Effector CD8-positive, alpha-beta T cell (primary cell): ENCODE measurements at regions not wholly inside any gene's neighbourhood (a gene's known extent, or its start where the extent isn't known, plus 50 kb on each side); places are given as distances from the start of the nearest gene placed in this dataset.

ENCODE experiments used
- DNase-seq: peaks from one replicate; lab custom pipeline; 2025; lab: John Stamatoyannopoulos, UW

DNA sequence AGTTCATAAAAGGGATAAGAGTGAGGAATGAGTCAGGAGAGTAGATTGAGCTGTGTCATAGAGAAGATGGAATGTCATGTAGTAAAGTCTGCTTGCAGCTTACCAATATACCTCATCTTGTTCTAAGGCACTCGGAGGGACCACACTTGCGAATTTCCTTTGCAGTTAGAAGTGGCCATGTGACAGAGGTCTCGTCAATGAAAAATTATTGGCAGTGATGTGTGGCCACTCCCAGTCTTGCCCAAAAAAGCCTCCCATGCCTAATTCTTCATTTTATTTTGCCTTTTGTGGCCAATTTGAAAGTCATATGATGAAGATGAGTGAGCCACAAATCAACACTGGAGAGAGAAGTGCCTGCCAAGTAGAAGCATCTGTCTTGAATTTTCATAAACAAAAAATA, 465.6 kb upstream of the ZNF385D start:
- DNase-seq, result no peak

DNA sequence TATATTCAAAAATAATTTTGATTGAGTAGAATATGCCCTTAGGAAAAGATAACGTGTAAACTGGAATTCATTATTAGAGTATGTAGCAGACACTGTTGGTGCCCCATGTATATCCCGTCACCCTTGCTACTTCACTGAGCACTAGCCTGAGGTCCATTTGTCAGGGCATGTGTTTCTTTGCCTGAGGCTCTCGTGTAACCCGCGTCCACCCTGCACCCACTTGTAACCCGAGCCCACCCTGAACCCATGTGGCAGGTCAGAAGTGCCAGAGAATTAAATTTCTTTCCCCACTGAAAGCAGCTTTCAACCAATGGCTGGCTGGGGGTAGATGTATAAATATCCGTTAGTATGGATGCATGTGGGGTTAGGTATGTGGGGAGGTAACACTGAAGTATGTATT, 474.2 kb upstream of the ZNF385D start:
- no peak for DNase-seq

DNA sequence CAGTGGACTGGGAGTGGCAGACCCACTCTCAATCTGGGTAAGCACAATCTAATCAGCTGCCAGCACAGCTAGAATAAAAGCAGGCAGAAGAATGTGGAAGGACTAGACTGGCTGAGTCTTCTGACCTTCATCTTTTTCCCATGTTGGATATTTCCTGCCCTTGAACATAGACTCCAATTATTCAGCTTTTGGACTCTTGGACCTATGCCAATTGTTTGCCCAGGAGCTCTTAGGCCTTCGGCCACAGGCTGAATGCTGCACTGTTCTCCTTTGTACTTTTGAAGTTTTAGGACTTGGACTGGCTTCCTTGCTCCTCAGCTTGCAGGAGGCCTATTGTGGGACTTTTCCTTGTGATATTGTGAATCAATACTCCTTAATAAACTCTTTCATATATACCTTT, 477.7 kb upstream of the ZNF385D start:
- DNase-seq, result no peak

DNA sequence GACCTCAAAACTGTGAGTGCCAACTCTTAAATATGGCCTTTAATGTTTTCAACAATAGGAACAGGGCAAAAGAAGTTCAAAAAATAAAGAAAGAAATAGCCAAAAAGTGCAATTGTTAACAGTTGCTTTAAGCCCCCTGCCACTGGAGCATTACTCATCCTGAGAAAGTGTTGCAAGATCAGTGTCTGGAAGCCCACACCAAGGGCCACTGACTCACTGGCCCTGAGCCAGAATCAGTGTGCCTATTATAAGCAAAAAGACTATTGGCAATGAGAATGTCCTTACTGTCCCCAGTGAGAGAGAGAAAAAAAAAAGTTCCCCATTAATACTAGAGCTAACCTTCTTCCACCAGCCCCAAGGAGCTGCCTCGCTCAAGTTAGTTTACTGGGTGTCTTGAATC, 480.1 kb upstream of the ZNF385D start:
- no peak for DNase-seq

DNA sequence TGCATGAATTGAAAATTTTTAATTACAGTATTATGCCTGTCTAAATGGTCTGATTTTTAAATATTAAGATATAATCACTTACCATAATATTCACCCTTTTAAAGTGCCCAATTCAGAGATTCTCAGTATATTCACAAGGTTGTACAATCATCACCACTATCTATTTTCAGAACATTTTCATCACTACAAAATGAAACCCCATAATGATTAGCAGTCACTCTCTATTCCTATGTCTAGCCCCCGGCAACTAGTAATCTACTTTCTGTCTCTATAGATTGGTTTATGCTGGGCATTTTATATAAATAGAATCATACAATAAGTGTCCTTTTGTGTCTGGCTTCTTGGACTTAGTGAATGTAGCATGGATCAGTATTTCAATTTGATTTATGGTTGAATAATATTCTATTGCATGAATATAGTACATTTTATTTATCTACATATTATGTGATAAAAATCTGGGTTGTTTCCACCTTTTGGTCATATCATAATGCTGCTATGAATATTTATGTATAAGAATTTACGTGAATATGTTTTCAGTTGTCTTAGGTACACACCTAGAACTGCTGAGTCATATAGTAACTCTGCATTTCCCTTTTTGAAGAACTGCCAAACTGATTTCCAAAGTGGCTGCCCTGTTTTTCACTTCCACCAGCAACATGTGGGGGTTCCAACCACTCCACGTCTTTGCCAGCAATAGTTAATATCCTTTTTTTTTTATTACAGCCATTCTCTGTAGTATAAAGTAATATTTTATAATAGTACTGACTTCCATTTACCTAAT, 485.7 kb upstream of the ZNF385D start:
- no peak for DNase-seq

DNA sequence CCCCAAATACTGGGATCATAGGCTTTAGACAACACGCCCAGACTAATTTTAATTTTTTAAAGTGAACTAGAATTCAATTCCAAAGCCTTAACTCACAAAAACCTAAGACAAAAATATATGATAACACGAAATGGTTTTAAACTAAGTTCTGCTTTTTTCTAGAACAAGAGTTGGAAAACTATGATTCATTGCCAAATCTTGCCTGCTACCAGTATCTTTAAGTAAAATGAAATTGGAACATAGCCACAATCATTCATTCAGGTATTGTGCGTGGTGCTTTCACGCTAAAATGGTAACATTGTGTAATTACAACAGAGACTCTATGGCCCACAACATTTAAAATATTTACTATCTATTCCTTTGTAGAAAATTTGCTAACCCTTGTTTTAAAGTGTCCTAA, 488.0 kb upstream of the ZNF385D start:
- no peak for DNase-seq

DNA sequence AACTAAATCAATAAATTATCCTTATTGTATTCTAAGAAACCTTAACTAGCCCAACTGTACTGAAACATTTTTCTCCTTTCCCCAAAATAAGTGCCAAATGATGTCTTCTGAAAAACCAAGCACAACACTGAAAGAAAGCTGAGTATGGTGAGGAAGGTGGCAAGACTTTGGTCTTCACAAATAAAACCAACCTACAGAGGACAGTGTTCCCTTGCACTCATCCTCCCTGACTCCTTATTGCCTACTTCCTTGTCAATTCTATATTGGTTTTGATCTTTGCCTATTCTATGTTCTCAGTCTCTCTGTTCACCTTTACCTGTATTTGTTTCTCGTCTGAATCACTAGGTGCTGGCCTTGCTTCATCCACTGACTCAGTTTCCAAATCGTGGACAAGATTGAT, 490.1 kb upstream of the ZNF385D start:
- no peak for DNase-seq

DNA sequence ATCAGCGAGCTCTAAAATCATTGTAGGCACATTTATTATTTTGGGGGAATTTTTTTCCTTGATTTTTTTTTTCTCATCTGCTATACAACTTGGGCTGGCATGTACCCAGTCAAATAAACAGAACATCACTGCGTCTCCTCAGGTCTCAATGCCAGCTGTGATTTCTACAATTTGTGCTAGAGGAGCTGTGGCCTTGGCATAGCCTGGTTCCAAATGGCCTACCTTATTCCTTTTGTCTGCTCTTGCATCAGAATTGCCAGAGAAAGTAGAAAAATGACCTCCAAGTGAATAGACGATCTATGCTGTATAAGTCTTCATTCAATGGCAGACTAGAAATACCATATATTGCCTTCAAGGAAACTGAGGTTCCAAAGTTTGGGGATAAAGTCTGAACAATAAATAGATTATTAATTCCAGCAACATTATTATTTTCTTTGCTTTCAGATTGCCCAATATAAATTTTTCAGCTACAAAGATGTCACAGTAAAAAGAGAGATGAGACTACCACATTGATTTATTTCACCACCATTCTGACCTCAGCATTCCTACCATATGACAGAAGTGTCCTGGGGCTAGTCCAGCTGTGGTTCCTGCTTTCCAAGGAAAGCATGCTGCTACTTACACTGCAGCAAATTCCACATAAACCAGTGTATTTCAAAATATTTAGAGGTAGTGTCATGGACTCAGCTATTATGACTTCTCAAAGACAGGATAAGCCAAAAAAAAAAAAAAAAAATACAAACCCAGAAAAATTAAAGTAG, 493.9 kb upstream of the ZNF385D start:
- no peak for DNase-seq

DNA sequence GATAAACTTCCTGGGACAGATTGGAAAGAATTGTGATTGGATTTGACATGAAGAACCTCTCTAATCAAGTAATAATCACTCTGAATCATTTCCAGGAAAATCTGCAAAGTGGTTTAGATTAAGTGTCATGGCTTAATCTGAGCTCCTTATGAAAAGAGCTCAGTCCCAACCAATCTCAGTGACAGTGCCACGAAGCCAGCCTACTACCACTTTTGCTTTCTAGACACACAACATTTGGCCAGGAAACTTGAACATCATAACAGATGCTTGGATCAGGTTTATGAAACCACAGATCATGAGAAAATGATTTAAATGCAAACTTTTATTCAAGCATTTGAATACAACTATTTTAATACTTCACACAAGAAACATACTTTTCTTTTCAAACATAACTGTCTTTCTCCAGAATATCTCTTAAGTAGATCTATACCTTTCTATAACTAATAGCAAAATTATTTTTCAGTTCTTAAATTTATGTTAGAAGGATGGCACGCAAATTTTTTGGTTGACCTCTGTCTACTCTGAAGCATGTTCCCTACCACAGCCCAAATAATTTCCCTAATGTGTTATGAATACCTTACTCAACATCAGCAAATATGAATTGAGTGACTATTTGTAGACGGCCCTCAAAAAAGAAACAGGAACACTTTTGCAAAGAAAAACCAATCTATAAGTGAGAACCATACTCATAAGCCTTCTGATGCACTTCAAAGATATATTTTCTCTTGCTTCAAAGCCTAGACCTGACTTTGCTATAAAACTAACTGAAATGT, 495.0 kb upstream of the ZNF385D start:
- DNase-seq, result no peak

DNA sequence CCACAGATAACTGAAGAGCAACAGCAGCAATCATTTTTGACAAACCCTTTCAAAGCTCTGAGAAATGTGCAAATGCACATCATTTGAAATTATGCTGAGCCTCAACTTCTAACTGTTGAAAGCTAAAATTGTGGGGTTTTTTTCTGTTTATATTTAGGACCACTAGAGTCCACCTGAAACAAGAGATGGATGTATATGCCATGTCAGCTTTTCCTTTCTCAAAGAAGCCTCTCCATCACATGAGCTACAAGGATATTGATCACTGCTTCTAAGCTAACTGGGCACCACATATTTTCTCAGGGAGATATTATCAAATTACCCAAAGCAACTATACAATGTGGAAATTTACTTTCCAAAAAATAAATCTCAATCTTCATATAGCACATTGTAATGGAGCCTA, 498.6 kb upstream of the ZNF385D start:
- no peak for DNase-seq

DNA sequence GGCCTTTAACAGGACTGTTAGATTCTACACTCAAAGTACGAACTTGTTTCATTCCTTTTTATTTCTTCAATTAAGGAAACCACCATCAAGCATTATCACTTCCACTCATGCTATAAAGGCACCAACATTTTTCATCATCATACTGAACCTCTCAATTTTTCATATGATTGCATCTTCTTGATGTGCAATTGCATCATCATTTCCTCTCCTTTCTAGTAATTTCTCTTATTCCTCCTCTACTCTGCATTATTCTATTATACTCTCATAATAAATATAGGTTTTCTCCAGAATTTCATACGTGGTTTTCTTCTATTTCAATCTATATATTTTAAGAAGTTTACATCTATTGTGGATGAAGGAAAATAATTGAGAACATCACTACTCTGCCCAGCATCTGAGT, 506.2 kb upstream of the ZNF385D start:
- DNase-seq, result no peak

DNA sequence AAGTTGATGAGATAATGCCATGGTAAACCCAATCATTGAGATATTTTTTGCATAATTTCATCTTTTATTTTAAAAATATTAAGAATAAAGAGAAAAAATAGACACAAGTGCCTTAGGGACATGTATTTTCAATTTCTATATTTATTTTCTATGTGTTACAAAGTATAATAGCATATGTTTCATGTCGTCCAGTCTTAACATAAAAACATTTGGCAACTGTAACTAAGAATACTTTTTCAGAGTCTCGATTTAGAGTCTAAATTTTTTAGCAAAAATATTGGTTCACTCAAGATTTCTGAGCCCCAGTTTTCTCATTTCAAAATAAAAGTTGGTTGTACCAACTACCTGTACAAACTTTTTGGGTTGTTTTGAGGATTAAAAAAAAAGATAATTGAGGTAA, 511.4 kb upstream of the ZNF385D start:
- no peak for DNase-seq

DNA sequence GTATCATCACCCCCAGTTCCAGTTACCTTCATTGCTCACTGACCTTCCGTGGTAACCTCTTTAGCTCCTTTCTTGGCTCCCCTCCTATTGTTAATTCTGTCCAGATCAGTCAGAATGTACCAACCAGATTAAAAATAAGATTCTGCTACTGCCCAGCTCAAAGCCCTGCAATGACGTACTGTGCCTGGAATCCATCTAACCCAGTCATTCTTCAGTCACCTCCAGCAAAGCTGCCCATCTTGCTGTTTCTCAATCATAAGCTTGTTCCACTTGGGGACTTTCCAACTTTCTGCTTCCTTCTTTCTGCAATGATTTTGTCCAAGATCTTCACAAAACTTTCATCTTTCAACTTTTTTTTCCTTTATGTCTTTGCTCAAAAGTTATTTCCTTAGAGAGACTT, 512.0 kb upstream of the ZNF385D start:
- DNase-seq, result no peak

DNA sequence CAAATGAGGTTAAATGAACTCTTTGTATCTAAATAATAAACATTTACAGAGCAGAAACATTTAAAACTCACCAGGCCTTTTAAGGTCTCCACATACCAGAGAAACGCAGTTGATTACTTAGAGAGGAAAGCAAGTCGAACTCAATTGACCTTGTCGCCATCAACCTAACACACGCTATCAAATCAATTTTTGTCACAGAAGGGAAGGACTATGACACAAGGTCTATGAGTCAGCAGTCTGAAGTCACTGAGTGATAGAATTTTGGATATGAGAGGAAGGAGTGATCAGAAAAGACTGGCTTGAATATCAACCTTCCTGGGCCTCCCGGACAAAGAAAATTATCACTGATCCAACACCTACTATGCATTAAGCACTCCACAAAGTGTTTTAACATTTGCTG, 514.4 kb upstream of the ZNF385D start:
- DNase-seq, result no peak

DNA sequence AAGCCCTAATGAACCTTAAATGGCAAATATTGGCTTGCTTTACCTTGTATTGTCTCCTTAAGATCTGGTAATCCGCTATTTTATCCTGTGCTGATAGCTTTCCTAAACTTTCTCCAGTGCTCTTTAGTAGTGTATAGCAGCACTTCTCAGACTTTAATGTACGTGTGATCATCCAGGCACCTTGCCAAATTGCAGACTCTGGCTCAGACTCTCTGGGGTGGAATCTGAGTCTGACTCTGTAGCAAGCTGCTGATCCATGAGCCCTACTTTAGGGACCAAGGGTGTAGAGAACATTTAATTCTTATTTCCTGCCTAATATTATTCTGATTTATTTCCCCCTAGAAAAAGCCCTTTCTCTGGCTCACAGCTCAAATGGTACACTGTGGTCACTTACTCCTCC, 518.8 kb upstream of the ZNF385D start:
- DNase-seq, result no peak

DNA sequence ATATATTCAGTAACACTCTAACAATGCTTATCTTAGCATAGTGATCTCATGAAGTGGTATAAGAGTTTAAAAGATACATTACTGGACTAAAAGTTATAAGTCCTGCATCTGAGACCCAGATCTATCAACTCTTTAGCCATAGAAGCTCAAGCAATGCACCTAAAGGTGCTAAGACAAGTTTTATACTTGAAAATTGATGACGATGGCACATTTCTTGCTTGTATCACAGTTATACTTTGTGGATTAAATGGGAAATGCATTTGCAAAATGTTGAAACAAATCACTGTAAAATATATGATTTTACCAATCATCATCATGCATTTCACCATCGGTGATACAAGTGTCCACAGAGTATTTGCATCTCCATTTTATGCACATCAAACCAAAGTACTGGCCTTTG, 525.3 kb upstream of the ZNF385D start:
- DNase-seq, result no peak

DNA sequence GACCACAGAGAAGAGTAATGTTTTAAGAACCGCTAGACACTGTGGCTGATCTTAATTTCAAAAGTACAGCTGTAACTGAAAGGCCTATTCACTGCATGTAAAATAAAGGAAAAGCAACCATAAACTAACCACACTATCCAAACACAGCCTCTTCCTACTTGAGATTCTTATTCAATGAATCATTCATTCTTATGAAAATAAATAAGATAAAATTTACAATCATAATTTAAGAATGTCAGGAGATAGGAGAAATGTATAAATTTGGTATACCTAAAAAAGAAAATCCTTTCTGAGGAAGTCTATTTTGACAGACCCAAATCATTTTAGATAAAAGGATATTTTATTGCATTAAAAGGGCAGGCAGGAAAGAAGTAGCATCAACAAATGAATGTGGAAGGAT, 533.5 kb upstream of the ZNF385D start:
- no peak for DNase-seq

DNA sequence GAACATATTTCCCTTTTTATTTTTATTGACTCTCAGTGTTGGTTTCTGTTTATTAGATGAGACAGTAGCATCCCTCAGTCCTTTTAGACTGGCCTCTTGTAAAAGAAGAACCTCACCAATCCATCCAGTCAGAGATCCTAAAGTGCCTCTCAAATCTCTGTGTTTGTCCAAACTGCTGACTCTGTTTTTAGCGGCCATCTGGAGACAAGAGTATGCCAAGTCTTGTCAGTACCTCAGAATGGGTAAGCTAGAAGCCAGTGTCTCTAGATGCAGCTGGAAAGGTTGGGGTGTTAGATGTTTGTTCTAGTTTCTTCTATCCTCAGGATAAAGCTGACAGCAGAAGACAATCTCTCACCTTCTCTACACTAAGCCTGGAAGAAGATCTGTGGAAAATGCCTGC, 537.7 kb upstream of the ZNF385D start:
- no peak for DNase-seq

DNA sequence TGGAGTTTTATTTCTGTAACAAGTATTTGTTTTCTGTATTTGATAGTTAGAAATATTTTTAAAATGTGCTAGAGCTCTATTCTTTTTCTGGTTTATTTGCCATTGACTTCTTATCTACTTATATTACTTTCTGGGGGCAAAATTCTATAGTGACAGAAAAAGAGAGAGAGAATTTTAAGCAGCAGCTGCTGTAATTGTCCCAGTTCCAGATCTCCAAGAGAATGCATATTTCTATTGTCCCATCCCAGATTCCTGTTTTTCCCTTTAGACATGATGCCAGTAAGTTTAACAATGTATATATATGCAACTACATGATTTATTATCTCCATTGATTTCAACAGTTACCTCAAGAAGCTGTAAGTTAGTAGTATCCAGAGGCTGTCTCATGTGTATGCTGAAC, 541.7 kb upstream of the ZNF385D start:
- DNase-seq, result no peak

DNA sequence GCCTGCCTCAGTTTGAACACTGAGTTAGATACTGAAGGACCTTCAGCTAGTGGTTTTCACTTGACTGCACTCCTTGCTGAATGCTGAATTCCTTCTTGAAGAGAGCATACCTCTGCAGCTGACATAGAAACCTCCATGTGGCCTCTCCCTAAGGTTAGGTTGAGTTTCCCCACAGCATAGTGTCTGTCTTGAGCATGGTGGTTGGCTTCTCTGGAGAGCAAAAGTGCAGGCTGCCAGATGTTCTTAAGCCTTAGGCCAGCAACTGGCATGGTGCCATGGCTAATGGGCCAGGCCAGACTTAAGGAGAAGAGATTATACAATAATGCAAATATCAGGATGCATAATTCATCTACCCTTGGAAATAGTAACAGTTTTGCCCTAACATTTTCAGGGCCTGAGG, 545.6 kb upstream of the ZNF385D start:
- DNase-seq, result no peak

DNA sequence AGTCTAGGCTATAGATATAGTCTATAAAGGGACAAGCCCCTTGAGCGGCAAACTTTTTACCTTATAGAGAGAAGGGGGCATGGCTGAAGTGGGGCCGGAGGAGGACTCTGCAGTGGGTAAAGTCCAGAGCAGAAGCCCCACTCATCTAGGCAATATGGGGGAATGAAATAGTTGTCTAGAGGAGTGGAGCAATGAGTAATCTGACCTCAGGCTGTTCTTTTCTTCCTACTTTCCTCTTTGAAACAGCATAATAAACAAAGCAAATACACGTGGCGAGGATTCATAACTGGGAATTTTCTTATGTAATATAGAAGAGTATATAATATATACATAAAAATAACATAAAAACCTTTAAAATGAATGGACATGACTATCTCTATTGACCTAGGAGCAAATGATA, 546.4 kb upstream of the ZNF385D start:
- no peak for DNase-seq

DNA sequence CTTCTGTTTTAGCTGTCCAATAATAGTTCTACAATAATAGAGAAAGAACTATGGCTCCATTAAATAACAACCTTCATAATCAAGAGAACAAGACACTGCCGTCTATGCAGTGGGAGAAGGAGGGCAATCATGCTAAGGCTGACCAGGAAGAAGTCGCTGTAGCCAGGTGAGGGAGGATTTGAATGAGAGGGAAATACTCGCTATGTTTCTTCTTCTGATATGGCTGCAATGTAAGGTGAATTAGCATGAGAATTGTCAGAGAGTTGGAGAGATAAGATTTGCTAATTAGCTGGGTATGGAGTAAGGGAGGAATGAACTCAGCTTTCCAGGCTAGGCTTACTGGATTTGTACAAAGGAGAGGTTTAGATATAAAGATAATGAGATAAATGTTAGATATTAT, 555.4 kb upstream of the ZNF385D start:
- DNase-seq, result no peak

DNA sequence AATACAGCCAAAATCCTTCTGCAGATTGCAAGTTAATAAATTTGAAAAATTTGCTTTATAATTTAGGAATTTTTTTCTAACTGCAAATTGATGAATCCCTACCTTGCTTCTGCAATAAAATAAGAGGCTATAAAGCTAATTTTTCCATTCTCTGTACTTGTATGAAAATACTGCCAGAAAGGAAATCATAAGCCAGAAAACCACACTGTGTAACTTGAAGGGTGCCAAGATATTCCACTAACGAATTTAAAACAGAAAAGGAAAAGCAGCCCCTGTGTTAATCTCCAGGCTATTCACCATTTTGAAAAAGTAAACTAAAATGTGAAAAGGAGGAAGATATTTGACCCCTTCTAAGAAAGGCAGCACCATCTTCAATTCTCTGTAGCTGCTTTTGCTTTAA, 557.9 kb upstream of the ZNF385D start:
- DNase-seq, result no peak
